K562 (cell line): ENCODE measurements at regions not wholly inside any gene's neighbourhood (a gene's known extent, or its start where the extent isn't known, plus 50 kb on each side); places are given as distances from the start of the nearest gene placed in this dataset.

Source experiments
- ETS2 ChIP-seq: IDR thresholded peaks from 2 replicates; pipeline ENCODE4 v1.6.1; 2016; ENCODE audit warnings: borderline replicate concordance, missing genetic modification characterization, mild to moderate bottlenecking, moderate library complexity, missing compliant biosample characterization; ENCODE audit not compliant: poor library complexity, severe bottlenecking
- FOS ChIP-seq: IDR thresholded peaks from 3 replicates; pipeline ENCODE4 v1.6.1; 2011; ENCODE audit not compliant: insufficient read length; ENCODE audit errors: extremely low read depth
- KAT8 ChIP-seq: fragments of 450-650 bp; IDR thresholded peaks from 2 replicates; pipeline ENCODE4 v1.6.1; 2016; ENCODE audit warnings: low read depth, mild to moderate bottlenecking
- MAX ChIP-seq: sonication (generic); formaldehyde crosslinking; IDR thresholded peaks from 2 replicates; pipeline ENCODE4 v1.9.0; 2022; ENCODE audit warnings: mild to moderate bottlenecking, missing genetic modification reagents
- PHF21A ChIP-seq: fragments of 450-650 bp; IDR thresholded peaks from 2 replicates; pipeline ENCODE4 v1.6.1; 2017; ENCODE audit warnings: low read depth, borderline replicate concordance
- POLR2AphosphoS2 ChIP-seq: IDR thresholded peaks from 2 replicates; pipeline ENCODE4 v1.6.1; 2012; ENCODE audit warnings: low read length, improper control_type of control experiment
- POLR3A ChIP-seq: IDR thresholded peaks from 2 replicates; pipeline ENCODE4 v1.6.1; 2011; ENCODE audit warnings: borderline replicate concordance, mild to moderate bottlenecking, moderate library complexity; ENCODE audit not compliant: insufficient read length, insufficient read depth; ENCODE audit errors: extremely low read depth
- SIN3A ChIP-seq, 2 experiments: fragments of 150-350 bp in 1 of 2; IDR thresholded peaks; 2 replicates each; pipeline ENCODE4 v1.6.1; 2011 to 2016; ENCODE audit warnings: borderline replicate concordance in 2 of 2, low read depth in 2 of 2, low read length in 2 of 2, mild to moderate bottlenecking in 2 of 2, moderate library complexity in 2 of 2; ENCODE audit not compliant: control insufficient read depth in 1 of 2
- TF ChIP-seq, protein P1 (sequence below), 3 experiments: IDR thresholded peaks in 2 of 3; conservative IDR thresholded peaks in 1 of 3; 2 replicates each; pipeline ENCODE4 v1.5.1; 2011 to 2012; ENCODE audit warnings: low read length in 3 of 3, mild to moderate bottlenecking in 3 of 3, control low read depth in 2 of 3, improper control_type of control experiment in 1 of 3, inconsistent platforms in 1 of 3, low read depth in 1 of 3, mixed read lengths in 1 of 3, moderate library complexity in 1 of 3; ENCODE audit not compliant: insufficient read depth in 2 of 3

DNA sequence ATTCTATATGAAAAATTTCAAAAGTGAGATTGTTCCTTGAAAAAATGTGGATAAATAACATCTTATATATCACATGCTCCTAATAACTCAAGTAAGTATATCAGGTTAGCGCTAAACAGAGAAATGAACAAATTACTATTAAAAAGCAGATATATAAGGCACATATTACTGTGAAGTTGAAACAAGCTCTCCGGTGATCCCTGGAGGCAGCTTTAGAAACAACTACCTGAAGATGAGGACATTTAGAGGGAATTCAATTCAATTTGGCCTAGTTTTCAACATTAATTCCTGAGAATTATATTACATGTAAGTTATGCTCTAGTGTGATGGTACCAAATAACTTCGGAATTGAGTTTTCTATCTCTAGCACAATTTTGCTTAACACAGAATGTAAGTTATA lies 1373.6 kb upstream of the SPRY2 start:
- TF ChIP-seq SIN3A (IDR thresholded peaks at IDR 0.05; ENCODE audit: borderline replicate concordance in 2 of 2, control insufficient read depth in 1 of 2, low read depth in 2 of 2, low read length in 2 of 2) (no peak), POLR2AphosphoS2 (no peak), POLR3A (no peak), KAT8 (no peak), FOS (no peak), ETS2 (tag) (no peak), PHF21A (no peak), MAX (CRISPR knock-in tag) (no peak)
- TF ChIP-seq, protein P1, sequence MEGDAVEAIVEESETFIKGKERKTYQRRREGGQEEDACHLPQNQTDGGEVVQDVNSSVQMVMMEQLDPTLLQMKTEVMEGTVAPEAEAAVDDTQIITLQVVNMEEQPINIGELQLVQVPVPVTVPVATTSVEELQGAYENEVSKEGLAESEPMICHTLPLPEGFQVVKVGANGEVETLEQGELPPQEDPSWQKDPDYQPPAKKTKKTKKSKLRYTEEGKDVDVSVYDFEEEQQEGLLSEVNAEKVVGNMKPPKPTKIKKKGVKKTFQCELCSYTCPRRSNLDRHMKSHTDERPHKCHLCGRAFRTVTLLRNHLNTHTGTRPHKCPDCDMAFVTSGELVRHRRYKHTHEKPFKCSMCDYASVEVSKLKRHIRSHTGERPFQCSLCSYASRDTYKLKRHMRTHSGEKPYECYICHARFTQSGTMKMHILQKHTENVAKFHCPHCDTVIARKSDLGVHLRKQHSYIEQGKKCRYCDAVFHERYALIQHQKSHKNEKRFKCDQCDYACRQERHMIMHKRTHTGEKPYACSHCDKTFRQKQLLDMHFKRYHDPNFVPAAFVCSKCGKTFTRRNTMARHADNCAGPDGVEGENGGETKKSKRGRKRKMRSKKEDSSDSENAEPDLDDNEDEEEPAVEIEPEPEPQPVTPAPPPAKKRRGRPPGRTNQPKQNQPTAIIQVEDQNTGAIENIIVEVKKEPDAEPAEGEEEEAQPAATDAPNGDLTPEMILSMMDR (IDR thresholded peaks at IDR 0.05 in 2 of 3, conservative IDR thresholded peaks at IDR 0.05 in 1 of 3; ENCODE audit: insufficient read depth in 2 of 3, low read depth in 1 of 3, low read length in 3 of 3), result no peak
